ENCODE measurements at regions not wholly inside any gene's neighbourhood (a gene's known extent, or its start where the extent isn't known, plus 50 kb on each side); places are given as distances from the start of the nearest gene placed in this dataset.

- H3K4me1 ChIP-seq: no peaks in the 10 kb centered on the region
- ATAC-seq (no peak), DNase-seq (no peak)
- no peaks in the 10 kb centered on the region for H3K27me3 ChIP-seq
- H3K9me3 ChIP-seq: no peaks in the 10 kb centered on the region
- 52 to 58% methylated on average over 4 of the region's 4 CpGs for WGBS, 2 donors
- TF ChIP-seq POLR2A (IDR thresholded peaks at IDR 0.05): no peak
- no peak for TF ChIP-seq CTCF (IDR thresholded peaks at IDR 0.05)
- intact Hi-C loops (cut with DNase I): no loop called here
- no peaks in the 10 kb centered on the region for H3K36me3 ChIP-seq (replicated peaks in 1 of 2; ENCODE audit: insufficient read depth in 1 of 2, low read depth in 2 of 2)
- no peak overlapping the region for H3K27ac ChIP-seq
- no peak overlapping the region for H3K4me3 ChIP-seq
These were observed 83.7 kb downstream of the DSEL start for GRCh38 chr18:67432806-67433205.

GRCh38 chr18:67428805-67429204, 87.7 kb downstream of the DSEL start:
- intact Hi-C loops (cut with DNase I): no loop called here
- Histone ChIP-seq H3K27ac (no peak overlapping the region), H3K27me3 (no peaks in the 10 kb centered on the region), H3K4me1 (no peaks in the 10 kb centered on the region), H3K9me3 (no peaks in the 10 kb centered on the region), H3K36me3 (replicated peaks in 1 of 2; ENCODE audit: insufficient read depth in 1 of 2, low read depth in 2 of 2) (no peaks in the 10 kb centered on the region), H3K4me3 (no peak overlapping the region)
- ATAC-seq (no peak), DNase-seq (no peak)
- no peak for TF ChIP-seq POLR2A (IDR thresholded peaks at IDR 0.05)
- TF ChIP-seq CTCF (IDR thresholded peaks at IDR 0.05): no peak
- 63 to 68% methylated on average over 2 of the region's 2 CpGs for WGBS, 2 donors

- no peak for TF ChIP-seq POLR2A (IDR thresholded peaks at IDR 0.05)
- TF ChIP-seq CTCF (IDR thresholded peaks at IDR 0.05): no peak
- no peaks in the 10 kb centered on the region for H3K4me1 ChIP-seq
- no peaks in the 10 kb centered on the region for H3K9me3 ChIP-seq
- intact Hi-C loops (cut with DNase I): no loop called here
- no peak for DNase-seq
- no peaks in the 10 kb centered on the region for H3K36me3 ChIP-seq (replicated peaks in 1 of 2; ENCODE audit: insufficient read depth in 1 of 2, low read depth in 2 of 2)
- 43 to 58% methylated on average over 2 of the region's 2 CpGs for WGBS, 2 donors
- ATAC-seq: no peak
- H3K27me3 ChIP-seq: no peaks in the 10 kb centered on the region
- no peak overlapping the region for H3K27ac ChIP-seq
- no peak overlapping the region for H3K4me3 ChIP-seq
These were observed 88.4 kb downstream of the DSEL start for GRCh38 chr18:67428158-67428557.

- DNase-seq: no peak
- intact Hi-C loops (cut with DNase I): no loop called here
- Histone ChIP-seq H3K4me3 (no peak overlapping the region), H3K4me1 (no peaks in the 10 kb centered on the region), H3K9me3 (no peaks in the 10 kb centered on the region), H3K27me3 (no peaks in the 10 kb centered on the region), H3K27ac (no peak overlapping the region), H3K36me3 (replicated peaks in 1 of 2; ENCODE audit: insufficient read depth in 1 of 2, low read depth in 2 of 2) (no peaks in the 10 kb centered on the region)
- no peak for TF ChIP-seq CTCF (IDR thresholded peaks at IDR 0.05)
- TF ChIP-seq POLR2A (IDR thresholded peaks at IDR 0.05): no peak
- 61 to 64% methylated on average over 5 of the region's 5 CpGs for WGBS, 2 donors
- no peak for ATAC-seq
These were observed 90.0 kb downstream of the DSEL start for GRCh38 chr18:67426486-67426885.

GRCh38 chr18:67425672-67426071, 90.8 kb downstream of the DSEL start:
- Histone ChIP-seq H3K9me3 (no peaks in the 10 kb centered on the region), H3K27ac (no peak overlapping the region), H3K36me3 (replicated peaks in 1 of 2; ENCODE audit: insufficient read depth in 1 of 2, low read depth in 2 of 2) (no peaks in the 10 kb centered on the region), H3K27me3 (no peaks in the 10 kb centered on the region), H3K4me1 (no peaks in the 10 kb centered on the region), H3K4me3 (no peak overlapping the region)
- ATAC-seq: no peak
- intact Hi-C loops (cut with DNase I): no loop called here
- DNase-seq: no peak
- TF ChIP-seq CTCF (IDR thresholded peaks at IDR 0.05): no peak
- TF ChIP-seq POLR2A (IDR thresholded peaks at IDR 0.05): no peak
